H9 (cell line): ENCODE measurements at regions not wholly inside any gene's neighbourhood (a gene's known extent, or its start where the extent isn't known, plus 50 kb on each side); places are given as distances from the start of the nearest gene placed in this dataset.
A peak's percentile ranks its signal among the peaks of the same experiment; 100 is the strongest.

ENCODE experiments used
- DNase-seq: peaks from one replicate; pipeline ENCODE4 v3.0.0-alpha.2; 2017
- H2AFZ ChIP-seq: one replicate; pipeline ENCODE4 v1.6.1; 2013; ENCODE audit warnings: mild to moderate bottlenecking, low read length, control low read depth, moderate library complexity
- H2AK5ac ChIP-seq: 2 replicates; pipeline ENCODE4 v1.6.1; 2013; ENCODE audit warnings: low read length, control low read depth, mixed read lengths; ENCODE audit not compliant: insufficient read length
- H2BK120ac ChIP-seq: one replicate; pipeline ENCODE4 v1.6.1; 2013; ENCODE audit warnings: low read depth, mild to moderate bottlenecking, low read length, control low read depth, inconsistent platforms; ENCODE audit not compliant: poor library complexity, severe bottlenecking
- H2BK12ac ChIP-seq: 2 replicates; pipeline ENCODE4 v1.6.1; 2013; ENCODE audit warnings: low read length, control low read depth, mixed read lengths, low read depth; ENCODE audit not compliant: insufficient read length
- H2BK15ac ChIP-seq: 2 replicates; pipeline ENCODE4 v1.6.1; 2013; ENCODE audit warnings: low read depth, low read length, control low read depth
- H2BK20ac ChIP-seq: one replicate; pipeline ENCODE4 v1.6.1; 2013; ENCODE audit warnings: low read depth, mild to moderate bottlenecking, low read length, control low read depth, inconsistent platforms; ENCODE audit not compliant: poor library complexity, severe bottlenecking
- H2BK5ac ChIP-seq: 2 replicates; pipeline ENCODE4 v1.6.1; 2013; ENCODE audit warnings: low read length, control low read depth, mixed read lengths; ENCODE audit not compliant: insufficient read length
- H3K14ac ChIP-seq: 2 replicates; pipeline ENCODE4 v1.6.1; 2013; ENCODE audit warnings: low read length, control low read depth; ENCODE audit not compliant: insufficient read depth
- H3K18ac ChIP-seq: 2 replicates; pipeline ENCODE4 v1.6.1; 2013; ENCODE audit warnings: low read depth, mild to moderate bottlenecking, mixed read lengths, low read length, control low read depth; ENCODE audit not compliant: insufficient read length
- H3K23ac ChIP-seq: 2 replicates; pipeline ENCODE4 v1.6.1; 2013; ENCODE audit warnings: low read length, control low read depth, mixed read lengths, low read depth; ENCODE audit not compliant: insufficient read length
- H3K23me2 ChIP-seq: 2 replicates; pipeline ENCODE4 v1.6.1; 2013; ENCODE audit warnings: low read depth, mild to moderate bottlenecking, mixed read lengths, low read length, control low read depth; ENCODE audit not compliant: insufficient read length, poor library complexity, severe bottlenecking
- H3K27ac ChIP-seq: 2 replicates; pipeline ENCODE4 v1.5.1; 2013; ENCODE audit warnings: low read length, control low read depth, mixed read lengths, low read depth; ENCODE audit not compliant: insufficient read length
- H3K27me3 ChIP-seq: 2 replicates; pipeline ENCODE4 v1.6.1; 2013; ENCODE audit warnings: low read length, control low read depth, inconsistent platforms; ENCODE audit not compliant: insufficient read depth
- H3K4ac ChIP-seq: 2 replicates; pipeline ENCODE4 v1.6.1; 2013; ENCODE audit warnings: low read depth, mild to moderate bottlenecking, control low read depth, inconsistent platforms, low read length, moderate library complexity
- H3K4me1 ChIP-seq: 2 replicates; pipeline ENCODE4 v1.6.1; 2013; ENCODE audit warnings: low read length, control low read depth, inconsistent platforms; ENCODE audit not compliant: insufficient read depth
- H3K4me2 ChIP-seq: 2 replicates; pipeline ENCODE4 v1.6.1; 2013; ENCODE audit warnings: low read length, control low read depth, mixed read lengths; ENCODE audit not compliant: insufficient read length, insufficient read depth
- H3K56ac ChIP-seq: 2 replicates; pipeline ENCODE4 v1.6.1; 2013; ENCODE audit warnings: low read depth, mild to moderate bottlenecking, mixed read lengths, low read length, control low read depth; ENCODE audit not compliant: insufficient read length
- H3K79me1 ChIP-seq: 2 replicates; pipeline ENCODE4 v1.6.1; 2013; ENCODE audit warnings: low read depth, mild to moderate bottlenecking, moderate library complexity, low read length, control low read depth, inconsistent platforms; ENCODE audit not compliant: insufficient read depth, poor library complexity, severe bottlenecking
- H3K79me2 ChIP-seq: 2 replicates; pipeline ENCODE4 v1.6.1; 2013; ENCODE audit warnings: low read length, control low read depth, inconsistent platforms; ENCODE audit not compliant: insufficient read depth
- H3K9ac ChIP-seq: 2 replicates; pipeline ENCODE4 v1.6.1; 2013; ENCODE audit warnings: low read length, control low read depth, mixed read lengths; ENCODE audit not compliant: insufficient read length; ENCODE audit errors: extremely low read depth
- H3K9me3 ChIP-seq: one replicate; pipeline ENCODE4 v1.6.1; 2013; ENCODE audit warnings: low read depth, low read length, inconsistent platforms; ENCODE audit not compliant: control insufficient read depth
- H3T11ph ChIP-seq: one replicate; pipeline ENCODE4 v1.6.1; 2013; ENCODE audit warnings: mild to moderate bottlenecking, low read length, control low read depth, inconsistent platforms
- H4K20me1 ChIP-seq: one replicate; pipeline ENCODE4 v1.6.1; 2013; ENCODE audit not compliant: control insufficient read depth, insufficient read length, insufficient read depth
- H4K5ac ChIP-seq: 2 replicates; pipeline ENCODE4 v1.6.1; 2013; ENCODE audit warnings: low read depth, mild to moderate bottlenecking, mixed read lengths, low read length, control low read depth; ENCODE audit not compliant: insufficient read length
- H4K8ac ChIP-seq: replicated peaks from 2 replicates; pipeline ENCODE4 v1.6.1; 2013; ENCODE audit warnings: low read length, control low read depth, mixed read lengths, low read depth; ENCODE audit not compliant: insufficient read length
- H4K91ac ChIP-seq: 2 replicates; pipeline ENCODE4 v1.6.1; 2013; ENCODE audit warnings: low read depth, mild to moderate bottlenecking, moderate library complexity, mixed read lengths, low read length, control low read depth; ENCODE audit not compliant: insufficient read length
- H3K27ac Mint-ChIP-seq, 3 experiments: 2 replicates in 2 of 3; 3 replicates in 1 of 3; pipeline ENCODE4 v1.8.0; 2020 to 2021; ENCODE audit warnings: mixed read lengths in 3 of 3, mild to moderate bottlenecking in 1 of 3, moderate library complexity in 1 of 3
- H3K27me3 Mint-ChIP-seq: 2 replicates; pipeline ENCODE4 v1.8.0; 2021; ENCODE audit warnings: low read depth, mild to moderate bottlenecking, moderate library complexity, mixed read lengths
- H3K36me3 Mint-ChIP-seq, 3 experiments: 2 replicates in 2 of 3; 3 replicates in 1 of 3; pipeline ENCODE4 v1.8.0; 2020 to 2021; ENCODE audit warnings: low read depth in 3 of 3, mixed read lengths in 3 of 3; ENCODE audit not compliant: insufficient read depth in 1 of 3
- H3K4me1 Mint-ChIP-seq, 2 experiments: 2 replicates each; pipeline ENCODE4 v1.8.0; 2020; ENCODE audit warnings: mixed read lengths in 2 of 2
- H3K4me3 Mint-ChIP-seq, 2 experiments: 2 replicates in 1 of 2; 3 replicates in 1 of 2; pipeline ENCODE4 v1.8.0; 2020 to 2021; ENCODE audit warnings: mild to moderate bottlenecking in 2 of 2, mixed read lengths in 2 of 2, moderate library complexity in 1 of 2
- H3K9me3 Mint-ChIP-seq, 2 experiments: 2 replicates in 1 of 2; 3 replicates in 1 of 2; pipeline ENCODE4 v1.8.0; 2020; ENCODE audit warnings: mild to moderate bottlenecking in 2 of 2, mixed read lengths in 2 of 2, moderate library complexity in 1 of 2
- CTCF ChIP-seq: fragments of 200-600 bp; sonication (generic); conservative IDR thresholded peaks from 3 replicates; pipeline ENCODE4 v1.8.0; 2021; ENCODE audit warnings: antibody characterized with exemption, mild to moderate bottlenecking
- WGBS: extraction: QIAGEN DNeasy Blood & Tissue Kit; methylation state at CpG from one replicate; pipeline ENCODE4 v1.1.7; 2013; ENCODE audit warnings: missing lambda C conversion rate, low lambda C conversion rate, mixed read lengths; ENCODE audit not compliant: insufficient read length; ENCODE audit errors: extremely low coverage; 5-methylcytosine and 5-hydroxymethylcytosine counted together

- H2AFZ ChIP-seq, result no peak overlapping the region
- no peaks in the 10 kb centered on the region for H3K9me3 ChIP-seq
- no peak overlapping the region for H4K8ac ChIP-seq
- TF ChIP-seq CTCF, result no peak
- H3K14ac ChIP-seq, result no peak overlapping the region
- no peaks in the 10 kb centered on the region for H4K20me1 ChIP-seq
- no peak overlapping the region for H2BK5ac ChIP-seq
- Mint-ChIP-seq H3K4me3 (peak overlapping the region in 1 of 2 experiments; percentile 40; a peak in 1 of 5 replicates), H3K27ac (0 out of 7 replicates have a peak overlapping the region, but pooled peaks of 1 of the 3 experiments have one; percentile 72), H3K9me3 (no peaks in the 10 kb centered on the region), H3K27me3 (no peaks in the 10 kb centered on the region), H3K36me3 (no peaks in the 10 kb centered on the region; a peak in 1 of 7 replicates), H3K4me1 (peaks cover 24 to 31% of the 10 kb centered on the region in 2 experiments)
- H3K23ac ChIP-seq, result no peak overlapping the region
- no peak for DNase-seq
- no peak overlapping the region for H4K91ac ChIP-seq
- no peak overlapping the region for H2BK120ac ChIP-seq
- H3K79me2 ChIP-seq, result no peaks in the 10 kb centered on the region
- peaks cover 6% of the 10 kb centered on the region for H3K4me1 ChIP-seq
- no peaks in the 10 kb centered on the region for H3K79me1 ChIP-seq
- H2BK15ac ChIP-seq, result no peak overlapping the region
- WGBS, result no CpG with 5 or more reads among the region's 2 CpGs
- no peak overlapping the region for H2AK5ac ChIP-seq
- H3K23me2 ChIP-seq, result no peaks in the 10 kb centered on the region
- H3K27me3 ChIP-seq, result no peaks in the 10 kb centered on the region
- H4K5ac ChIP-seq, result no peak overlapping the region
- no peak overlapping the region for H3K4me2 ChIP-seq
- no peak overlapping the region for H3K27ac ChIP-seq
- no peak overlapping the region for H3K4ac ChIP-seq
- H3K18ac ChIP-seq, result no peak overlapping the region
- H2BK12ac ChIP-seq, result no peak overlapping the region
- H3K56ac ChIP-seq, result no peak overlapping the region
- H3T11ph ChIP-seq, result no peak overlapping the region
- no peak overlapping the region for H3K9ac ChIP-seq
- H2BK20ac ChIP-seq, result no peak overlapping the region
These were observed 136.9 kb upstream of the SGK1 start for GRCh38 chr6:134454794-134455193.
